ENCODE measurements at regions not wholly inside any gene's neighbourhood (a gene's known extent, or its start where the extent isn't known, plus 50 kb on each side); places are given as distances from the start of the nearest gene placed in this dataset.

- TF ChIP-seq CTCF (conservative IDR thresholded peaks at IDR 0.05; ENCODE audit: low read depth, low read length) (no peak), EZH2 (IDR thresholded peaks at IDR 0.05; ENCODE audit: borderline replicate concordance, low read depth, low read length, poor library complexity, severe bottlenecking) (no peak)
These were observed 115.1 kb upstream of the MEOX2 start for GRCh38 chr7:15801551-15801950.

Data from A673 (cell line).